HG02885 (cell line): ENCODE measurements at regions not wholly inside any gene's neighbourhood (a gene's known extent, or its start where the extent isn't known, plus 50 kb on each side); places are given as distances from the start of the nearest gene placed in this dataset.

Experiments used
- ATAC-seq: cut with Tn5 transposase; IDR thresholded peaks from one replicate; pipeline ENCODE4 v1.9.1; 2021; ENCODE audit warnings: mild to moderate bottlenecking; ENCODE audit not compliant: unreplicated experiment, poor library complexity

DNA sequence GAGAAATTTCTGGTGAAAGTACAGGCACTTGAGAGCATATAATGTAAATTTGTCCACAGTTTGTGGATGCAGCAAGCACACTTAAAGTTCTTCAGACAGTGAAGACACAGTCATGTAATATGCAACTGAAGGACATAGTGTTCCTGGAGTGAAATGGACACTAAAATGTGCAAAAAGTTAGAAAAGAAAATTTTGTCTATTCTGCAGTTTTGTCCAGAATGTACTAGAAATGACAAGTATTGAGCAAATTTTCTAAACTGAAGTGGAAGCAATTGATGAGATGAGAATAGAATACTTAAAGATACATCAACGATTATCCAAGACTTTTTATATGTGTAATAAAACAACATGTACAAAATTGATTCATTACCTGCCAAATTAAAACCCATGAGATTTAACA, 647.0 kb upstream of the IMPG1 start:
- ATAC-seq, result no peak

- no peak for ATAC-seq
Observed at GRCh38 chr6:76708641-76709331, 636.3 kb upstream of the IMPG1 start.

GRCh38 chr6:76707630-76708029, 635.2 kb upstream of the IMPG1 start:
- no peak for ATAC-seq

DNA sequence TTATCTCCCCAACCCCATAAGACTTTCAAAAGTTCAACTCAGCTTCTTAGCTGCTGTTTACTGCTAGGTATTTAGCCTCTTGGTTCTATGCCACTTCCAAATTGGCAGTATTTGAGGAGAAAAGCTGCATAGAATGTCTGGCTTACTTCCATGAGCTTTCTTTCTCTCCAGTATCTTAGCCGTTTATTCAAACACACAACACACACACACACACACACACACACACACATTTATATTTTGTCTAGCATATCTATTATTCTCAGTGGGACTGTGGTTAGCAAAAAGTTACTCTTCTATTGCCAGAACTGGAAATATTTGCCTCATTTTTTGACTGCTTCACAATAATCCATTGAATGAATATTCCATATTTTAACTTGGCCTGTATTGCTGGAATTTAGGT, 634.2 kb upstream of the IMPG1 start:
- ATAC-seq, result no peak

DNA sequence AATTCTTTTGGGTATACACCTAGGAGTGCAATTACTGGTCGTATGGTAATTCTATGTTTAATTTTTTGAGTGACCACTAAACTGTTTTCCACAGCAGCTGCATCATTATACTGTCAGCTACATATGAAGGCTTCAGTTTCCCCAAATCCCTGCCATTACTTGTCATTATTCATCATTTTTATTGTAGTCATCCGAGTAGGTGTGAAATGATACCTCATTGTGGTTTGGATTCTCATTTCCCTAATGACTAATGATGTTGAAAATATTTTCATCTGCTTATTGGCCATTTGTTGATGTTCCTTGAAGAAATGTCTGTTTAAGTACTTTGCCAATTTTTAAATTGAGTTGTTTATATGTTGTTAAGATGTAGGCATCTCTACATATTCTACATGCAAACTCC, 633.6 kb upstream of the IMPG1 start:
- no peak for ATAC-seq

GRCh38 chr6:76703786-76704185, 631.3 kb upstream of the IMPG1 start:
- ATAC-seq, result no peak

- no peak for ATAC-seq
Observed at GRCh38 chr6:76703285-76703684, 630.8 kb upstream of the IMPG1 start.

- ATAC-seq, result no peak
Observed at GRCh38 chr6:76702187-76702586, 629.7 kb upstream of the IMPG1 start.

- no peak for ATAC-seq
Observed at GRCh38 chr6:76701610-76702009, 629.1 kb upstream of the IMPG1 start.

- no peak for ATAC-seq
Observed at GRCh38 chr6:76697585-76697984, 625.1 kb upstream of the IMPG1 start.

DNA sequence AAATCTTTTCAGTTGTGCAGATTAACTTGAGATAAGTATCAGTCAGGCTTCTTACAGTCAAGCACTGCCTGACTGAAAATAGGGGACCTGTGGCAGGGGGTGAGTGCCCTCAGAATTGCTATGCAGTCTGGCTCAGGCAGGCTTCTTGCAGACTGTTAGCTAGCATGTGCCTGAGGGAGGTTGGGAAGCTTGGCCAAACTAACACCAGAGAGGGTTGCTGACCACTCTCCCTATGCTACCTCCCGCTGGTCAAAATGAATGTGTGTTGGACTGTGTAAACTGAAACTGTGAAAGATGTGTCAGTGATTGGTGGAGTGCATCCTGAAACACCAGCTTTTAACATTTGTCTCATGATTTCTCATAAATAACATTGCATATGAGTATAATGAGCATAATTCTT, 622.3 kb upstream of the IMPG1 start:
- ATAC-seq, result no peak

GRCh38 chr6:76684875-76685274, 612.4 kb upstream of the IMPG1 start:
- no peak for ATAC-seq

DNA sequence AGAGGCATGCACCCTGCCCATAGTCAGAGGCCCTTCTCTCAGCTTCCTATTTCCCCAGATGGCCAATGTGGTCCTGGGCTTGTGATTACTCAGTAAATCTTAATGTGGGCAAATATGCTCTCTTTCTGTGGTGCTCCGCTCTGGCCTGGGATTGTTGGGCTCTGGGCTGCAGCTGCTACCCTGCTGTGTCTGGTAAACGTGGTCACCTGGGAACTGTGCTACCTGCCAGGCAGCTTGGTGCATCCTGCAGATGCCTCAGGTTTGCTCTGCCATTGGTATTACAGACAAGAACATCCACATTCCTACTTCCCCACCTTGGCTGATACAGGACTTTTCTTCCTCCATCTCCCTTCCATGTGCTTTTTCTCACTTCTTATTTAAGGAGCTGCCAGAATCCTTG, 611.5 kb upstream of the IMPG1 start:
- ATAC-seq, result no peak

GRCh38 chr6:76682842-76683241, 610.4 kb upstream of the IMPG1 start:
- ATAC-seq, result peak; percentile 58

DNA sequence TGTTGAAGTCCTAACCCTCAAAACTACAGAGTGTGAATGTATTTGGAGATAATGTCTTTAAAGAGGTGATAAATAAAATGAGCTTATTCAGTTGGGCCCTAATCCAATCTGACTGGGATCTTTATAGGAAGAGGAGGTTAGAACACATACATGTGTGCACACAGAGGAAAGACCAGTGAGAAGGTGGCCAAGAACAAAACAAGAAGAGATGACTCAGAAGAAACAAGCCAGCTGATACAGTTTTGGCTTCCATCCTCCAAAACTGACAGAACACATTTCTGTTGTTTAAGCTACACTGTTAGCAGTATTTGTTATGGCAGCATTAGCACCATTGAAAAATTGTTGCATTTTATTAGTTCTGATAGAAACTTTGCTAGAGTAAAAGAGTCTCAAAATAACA, 609.3 kb upstream of the IMPG1 start:
- no peak for ATAC-seq

- no peak for ATAC-seq
Observed at GRCh38 chr6:76677017-76677416, 604.6 kb upstream of the IMPG1 start.

DNA sequence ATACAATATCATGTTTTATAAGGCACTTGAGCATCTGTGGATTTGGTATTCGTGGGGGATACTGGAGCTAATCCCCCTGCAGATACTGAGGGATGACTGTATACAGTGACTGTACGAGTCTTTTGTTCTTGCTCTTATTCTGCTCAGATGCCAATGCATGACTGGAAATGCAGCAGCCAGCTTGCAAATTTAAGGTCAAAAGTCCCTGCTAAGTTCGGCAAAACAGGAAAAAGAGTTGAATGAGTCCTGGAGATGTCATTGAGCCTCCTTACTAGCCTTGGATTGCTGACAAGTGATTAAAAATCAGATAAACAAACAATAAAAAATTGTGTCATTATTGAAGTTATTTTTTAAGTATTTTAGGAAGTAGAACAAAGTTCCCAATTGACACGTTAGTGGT, 599.3 kb upstream of the IMPG1 start:
- ATAC-seq, result no peak

DNA sequence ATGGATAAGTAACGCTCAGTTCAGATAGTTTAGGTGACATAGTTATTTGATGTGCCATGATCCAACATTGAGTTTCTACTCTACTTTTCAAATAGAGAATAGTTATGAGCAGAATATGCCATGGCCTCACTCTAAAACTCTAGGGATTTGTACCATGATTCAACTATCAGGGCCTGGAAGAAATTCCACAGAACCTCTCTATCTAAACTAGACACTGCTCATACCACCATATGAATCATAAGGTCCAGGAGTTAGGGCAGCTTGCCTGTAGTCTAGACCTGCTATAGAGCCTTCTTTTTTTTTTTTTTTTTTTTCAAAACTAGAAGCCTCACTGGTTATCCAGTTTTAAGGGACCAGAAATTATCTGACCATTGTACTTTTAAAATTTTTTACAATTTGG, 571.8 kb upstream of the IMPG1 start:
- no peak for ATAC-seq

GRCh38 chr6:76639941-76640340, 567.5 kb upstream of the IMPG1 start:
- no peak for ATAC-seq

DNA sequence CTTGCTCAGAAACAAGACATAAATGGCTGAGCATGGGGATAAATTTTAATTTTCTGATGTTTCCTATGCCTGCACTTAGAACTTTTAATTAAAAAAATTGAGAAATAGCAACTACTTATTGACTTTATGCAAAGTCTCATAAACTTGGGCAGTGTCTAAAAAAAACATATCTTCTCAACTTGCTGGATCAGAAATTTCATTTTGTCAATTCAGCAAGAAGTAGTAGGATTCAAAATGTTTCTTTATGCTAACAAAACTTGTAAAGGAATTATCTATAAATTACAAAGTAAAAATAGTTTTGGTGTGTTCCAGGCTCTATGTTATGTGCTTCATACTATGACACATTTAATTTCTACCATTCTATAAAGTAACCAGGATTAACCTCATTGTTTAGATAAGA, 562.2 kb upstream of the IMPG1 start:
- ATAC-seq, result no peak

GRCh38 chr6:76633259-76633658, 560.8 kb upstream of the IMPG1 start:
- no peak for ATAC-seq

DNA sequence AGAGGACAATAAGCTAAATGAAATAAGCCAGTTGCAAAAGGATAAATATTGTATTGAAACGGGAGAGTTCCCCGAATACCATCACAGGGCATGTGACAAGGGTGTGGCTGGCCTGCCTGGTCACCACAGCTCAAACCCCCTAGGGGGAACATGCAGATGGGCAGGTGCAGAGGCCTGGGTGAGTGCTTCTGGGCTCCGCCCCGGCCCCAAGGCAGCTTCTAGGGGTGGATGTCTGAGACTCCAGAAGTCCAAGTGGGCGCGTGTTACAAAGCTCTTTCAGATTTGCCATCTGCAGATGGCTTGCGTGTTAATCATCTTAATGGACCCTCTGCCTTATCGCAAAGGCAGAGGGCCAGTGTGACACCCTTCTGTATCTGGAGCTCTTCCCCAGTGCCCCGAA, 559.2 kb upstream of the IMPG1 start:
- ATAC-seq, result no peak

- no peak for ATAC-seq
Observed at GRCh38 chr6:76615395-76615794, 542.9 kb upstream of the IMPG1 start.
